ENCODE measurements at regions not wholly inside any gene's neighbourhood (a gene's known extent, or its start where the extent isn't known, plus 50 kb on each side); places are given as distances from the start of the nearest gene placed in this dataset.

DNA sequence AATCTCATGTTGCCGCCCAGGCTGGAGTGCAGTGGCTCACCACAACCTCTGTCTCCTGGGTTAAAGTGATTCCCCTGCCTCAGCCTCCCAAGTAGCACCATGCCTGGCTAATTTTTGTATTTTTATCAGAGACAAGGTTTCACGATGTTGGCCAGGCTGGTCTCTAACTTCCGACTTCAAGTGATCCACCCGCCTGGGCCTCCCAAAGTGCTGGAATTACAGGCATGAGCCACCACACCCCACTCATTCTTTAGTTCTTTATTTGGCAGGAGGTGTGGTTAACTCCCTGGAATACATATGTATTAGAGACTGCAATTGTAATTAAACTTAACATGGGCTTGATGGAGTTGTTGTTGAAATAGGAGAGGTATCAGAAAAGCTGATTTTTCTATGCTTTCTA is 1396.9 kb upstream of the IGFBP7 start:
- H3K9me3 ChIP-seq: no peaks in the 10 kb centered on the region
- no peak overlapping the region for H3K27ac ChIP-seq
- DNase-seq: no peak
- ATAC-seq: no peak
- intact Hi-C loops (cut with DNase I): no loop called here
- no peaks in the 10 kb centered on the region for H3K36me3 ChIP-seq
- H3K27me3 ChIP-seq: no peaks in the 10 kb centered on the region
- no peak overlapping the region for H3K4me3 ChIP-seq
- H3K4me1 ChIP-seq: peaks cover 0 to 5% (median 0%) of the 10 kb centered on the region in 12 donors
- 68 to 89% (median 74%) methylated on average over 4 of the region's 4 CpGs for WGBS, 4 donors
- TF ChIP-seq, protein P1, sequence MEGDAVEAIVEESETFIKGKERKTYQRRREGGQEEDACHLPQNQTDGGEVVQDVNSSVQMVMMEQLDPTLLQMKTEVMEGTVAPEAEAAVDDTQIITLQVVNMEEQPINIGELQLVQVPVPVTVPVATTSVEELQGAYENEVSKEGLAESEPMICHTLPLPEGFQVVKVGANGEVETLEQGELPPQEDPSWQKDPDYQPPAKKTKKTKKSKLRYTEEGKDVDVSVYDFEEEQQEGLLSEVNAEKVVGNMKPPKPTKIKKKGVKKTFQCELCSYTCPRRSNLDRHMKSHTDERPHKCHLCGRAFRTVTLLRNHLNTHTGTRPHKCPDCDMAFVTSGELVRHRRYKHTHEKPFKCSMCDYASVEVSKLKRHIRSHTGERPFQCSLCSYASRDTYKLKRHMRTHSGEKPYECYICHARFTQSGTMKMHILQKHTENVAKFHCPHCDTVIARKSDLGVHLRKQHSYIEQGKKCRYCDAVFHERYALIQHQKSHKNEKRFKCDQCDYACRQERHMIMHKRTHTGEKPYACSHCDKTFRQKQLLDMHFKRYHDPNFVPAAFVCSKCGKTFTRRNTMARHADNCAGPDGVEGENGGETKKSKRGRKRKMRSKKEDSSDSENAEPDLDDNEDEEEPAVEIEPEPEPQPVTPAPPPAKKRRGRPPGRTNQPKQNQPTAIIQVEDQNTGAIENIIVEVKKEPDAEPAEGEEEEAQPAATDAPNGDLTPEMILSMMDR (IDR thresholded peaks at IDR 0.05): no peak
- TF ChIP-seq POLR2A (IDR thresholded peaks at IDR 0.05): no peak

DNA sequence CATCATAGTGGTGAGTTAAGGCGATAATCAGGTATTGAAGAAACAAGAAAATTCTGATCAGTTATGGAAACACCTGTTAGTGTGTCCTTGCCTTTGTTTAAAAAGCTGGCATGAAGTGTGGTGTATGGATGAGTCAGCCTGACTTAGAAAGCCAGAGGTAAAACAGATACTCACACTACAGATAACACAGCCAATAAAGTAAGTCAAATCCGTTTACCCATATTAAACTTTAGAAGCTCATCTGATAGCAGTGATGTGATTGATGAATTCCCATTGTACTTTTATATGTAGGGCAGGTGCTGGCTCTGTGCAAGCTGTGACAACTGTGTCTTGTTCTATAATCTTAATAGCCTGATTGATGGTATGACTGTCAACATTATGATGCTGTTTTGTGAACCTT is 1392.7 kb upstream of the IGFBP7 start:
- no peak for TF ChIP-seq POLR2A (IDR thresholded peaks at IDR 0.05)
- TF ChIP-seq, protein P1 (IDR thresholded peaks at IDR 0.05): no peak
- ATAC-seq: no peak
- intact Hi-C loops (cut with DNase I): no loop called here

GRCh38 chr4:58499182-58499581 is 1389.0 kb upstream of the IGFBP7 start:
- DNase-seq: no peak
- no peak for ATAC-seq
- TF ChIP-seq, protein P1 (IDR thresholded peaks at IDR 0.05): no peak
- TF ChIP-seq POLR2A (IDR thresholded peaks at IDR 0.05): no peak
- no peak overlapping the region for H3K27ac ChIP-seq
- H3K36me3 ChIP-seq: no peaks in the 10 kb centered on the region
- H3K4me3 ChIP-seq: no peak overlapping the region
- no peaks in the 10 kb centered on the region for H3K4me1 ChIP-seq
- intact Hi-C loops (cut with DNase I): no loop called here
- no peaks in the 10 kb centered on the region for H3K27me3 ChIP-seq
- no peaks in the 10 kb centered on the region for H3K9me3 ChIP-seq

More for the DNA sequence above, 1392.7 kb upstream of the IGFBP7 start:
- no peak overlapping the region for H3K27ac ChIP-seq
- H3K9me3 ChIP-seq: no peaks in the 10 kb centered on the region
- 54 to 64% (median 61%) methylated on average over 2 of the region's 2 CpGs for WGBS, 4 donors
- no peak for DNase-seq
- no peak overlapping the region for H3K4me3 ChIP-seq
- H3K27me3 ChIP-seq: no peaks in the 10 kb centered on the region
- H3K36me3 ChIP-seq: no peaks in the 10 kb centered on the region
- H3K4me1 ChIP-seq: no peaks in the 10 kb centered on the region

DNA sequence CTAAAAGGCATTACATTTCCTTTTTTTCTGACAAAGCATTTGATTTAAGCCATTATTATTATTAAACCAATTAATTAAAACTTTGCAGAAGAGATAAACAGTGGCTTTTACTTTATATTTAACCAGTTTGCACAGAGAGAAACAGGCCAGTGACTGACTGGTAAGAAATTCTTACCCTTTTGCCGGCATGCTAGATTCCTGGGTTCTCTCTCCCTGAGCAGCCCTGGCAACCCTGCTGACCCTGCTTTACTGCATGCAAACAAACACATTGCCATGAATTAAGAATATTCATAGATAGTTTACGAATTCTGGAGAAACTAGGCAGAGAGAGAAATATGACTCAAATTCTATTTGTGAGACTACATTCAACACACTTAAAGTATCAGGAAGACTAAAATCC is 1381.4 kb upstream of the IGFBP7 start:
- no peak for ATAC-seq
- no peak for DNase-seq
- Histone ChIP-seq H3K9me3 (no peaks in the 10 kb centered on the region), H3K4me1 (no peaks in the 10 kb centered on the region), H3K36me3 (no peaks in the 10 kb centered on the region), H3K27ac (no peak overlapping the region), H3K27me3 (no peaks in the 10 kb centered on the region), H3K4me3 (no peak overlapping the region)
- TF ChIP-seq, protein P1 (IDR thresholded peaks at IDR 0.05): no peak
- no peak for TF ChIP-seq POLR2A (IDR thresholded peaks at IDR 0.05)
- intact Hi-C loops (cut with DNase I): no loop called here
- 77 to 85% (median 80%) methylated on average over 2 of the region's 2 CpGs for WGBS, 4 donors

Data from heart left ventricle (tissue), 16 donors.